Memory B cell (primary cell): ENCODE measurements at regions not wholly inside any gene's neighbourhood (a gene's known extent, or its start where the extent isn't known, plus 50 kb on each side); places are given as distances from the start of the nearest gene placed in this dataset.
"Not testable (repeated sequence)": the region's sequence is repeated elsewhere in the genome, so short reads cannot be mapped to it uniquely, and the experiment has no call there.

ENCODE experiments used
- ATAC-seq: fragments of 150-1000 bp; cut with Tn5 transposase; 2 replicates; pipeline ENCODE4 v1.10.0; 2021; ENCODE audit warnings: low read depth, mild to moderate bottlenecking, moderate library complexity
- DNase-seq, 2 donors: peaks; one replicate each; pipeline ENCODE4 v3.0.0; 2022; ENCODE audit warnings: low spot score in 2 of 2
- H3K27ac Mint-ChIP-seq: one replicate; pipeline ENCODE4 v1.8.0; 2022; ENCODE audit warnings: mild to moderate bottlenecking, moderate library complexity, mixed read lengths
- H3K27me3 Mint-ChIP-seq: one replicate; pipeline ENCODE4 v1.8.0; 2022; ENCODE audit warnings: mixed read lengths
- H3K36me3 Mint-ChIP-seq: one replicate; pipeline ENCODE4 v1.8.0; 2022; ENCODE audit warnings: mild to moderate bottlenecking, mixed read lengths
- H3K4me1 Mint-ChIP-seq: one replicate; pipeline ENCODE4 v1.8.0; 2022; ENCODE audit warnings: mixed read lengths
- H3K4me3 Mint-ChIP-seq: one replicate; pipeline ENCODE4 v1.8.0; 2022; ENCODE audit warnings: mild to moderate bottlenecking, moderate library complexity, mixed read lengths
- H3K9me3 Mint-ChIP-seq: one replicate; pipeline ENCODE4 v1.8.0; 2022; ENCODE audit warnings: mixed read lengths

- Mint-ChIP-seq H3K27ac (no peak overlapping the region), H3K36me3 (peaks cover 1% of the 10 kb centered on the region), H3K27me3 (peaks cover 1% of the 10 kb centered on the region), H3K4me3 (no peak overlapping the region), H3K9me3 (peaks cover 5% of the 10 kb centered on the region), H3K4me1 (no peaks in the 10 kb centered on the region)
- ATAC-seq (no peak), DNase-seq (no peak)
These were observed 205.8 kb upstream of the SHH start for GRCh38 chr7:156017916-156018700.

GRCh38 chr7:156017431-156017830, 205.2 kb upstream of the SHH start:
- H3K9me3 Mint-ChIP-seq, result peaks cover 5% of the 10 kb centered on the region
- H3K36me3 Mint-ChIP-seq, result peaks cover 1% of the 10 kb centered on the region
- H3K27ac Mint-ChIP-seq, result no peak overlapping the region
- no peaks in the 10 kb centered on the region for H3K4me1 Mint-ChIP-seq
- DNase-seq (no peak), ATAC-seq (no peak)
- H3K4me3 Mint-ChIP-seq, result no peak overlapping the region
- H3K27me3 Mint-ChIP-seq, result peaks cover 1% of the 10 kb centered on the region

- Mint-ChIP-seq H3K27ac (no peak overlapping the region), H3K9me3 (peaks cover 7% of the 10 kb centered on the region), H3K27me3 (peaks cover 1% of the 10 kb centered on the region), H3K4me1 (no peaks in the 10 kb centered on the region), H3K36me3 (peaks cover 1% of the 10 kb centered on the region), H3K4me3 (no peak overlapping the region)
- DNase-seq (no peak), ATAC-seq (no peak)
These were observed 203.2 kb upstream of the SHH start for GRCh38 chr7:156015237-156016020.

GRCh38 chr7:156014808-156015207, 202.5 kb upstream of the SHH start:
- Mint-ChIP-seq H3K9me3 (peaks cover 9% of the 10 kb centered on the region), H3K36me3 (peaks cover 1% of the 10 kb centered on the region), H3K4me1 (no peaks in the 10 kb centered on the region), H3K4me3 (no peak overlapping the region), H3K27ac (no peak overlapping the region), H3K27me3 (peaks cover 1% of the 10 kb centered on the region)
- DNase-seq, result no peak
- no peak for ATAC-seq

- DNase-seq (no peak), ATAC-seq (no peak)
- H3K36me3 Mint-ChIP-seq, result peaks cover 1% of the 10 kb centered on the region
- H3K27me3 Mint-ChIP-seq, result peaks cover 1% of the 10 kb centered on the region
- no peak overlapping the region for H3K4me3 Mint-ChIP-seq
- peaks cover 10% of the 10 kb centered on the region for H3K9me3 Mint-ChIP-seq
- no peak overlapping the region for H3K27ac Mint-ChIP-seq
- no peaks in the 10 kb centered on the region for H3K4me1 Mint-ChIP-seq
These were observed 201.9 kb upstream of the SHH start for GRCh38 chr7:156014201-156014600.

- Mint-ChIP-seq H3K9me3 (peaks cover 8% of the 10 kb centered on the region), H3K36me3 (no peaks in the 10 kb centered on the region), H3K27ac (no peak overlapping the region), H3K4me1 (no peaks in the 10 kb centered on the region), H3K27me3 (no peaks in the 10 kb centered on the region), H3K4me3 (no peak overlapping the region)
- ATAC-seq (no peak), DNase-seq (no peak)
These were observed 200.1 kb upstream of the SHH start for GRCh38 chr7:156012412-156012811.

GRCh38 chr7:156009569-156009968, 197.3 kb upstream of the SHH start:
- Mint-ChIP-seq H3K27me3 (no peaks in the 10 kb centered on the region), H3K36me3 (no peaks in the 10 kb centered on the region), H3K9me3 (peaks cover 9% of the 10 kb centered on the region), H3K4me3 (no peak overlapping the region), H3K27ac (no peak overlapping the region), H3K4me1 (no peaks in the 10 kb centered on the region)
- DNase-seq (no peak), ATAC-seq (no peak)

- not testable (repeated sequence) for H3K36me3 Mint-ChIP-seq, H3K27me3 Mint-ChIP-seq, DNase-seq, H3K4me1 Mint-ChIP-seq, H3K27ac Mint-ChIP-seq, H3K9me3 Mint-ChIP-seq, H3K4me3 Mint-ChIP-seq, ATAC-seq
These were observed 194.6 kb upstream of the SHH start for GRCh38 chr7:156006876-156007275.

- no peaks in the 10 kb centered on the region for H3K4me1 Mint-ChIP-seq
- no peaks in the 10 kb centered on the region for H3K27me3 Mint-ChIP-seq
- H3K27ac Mint-ChIP-seq, result no peak overlapping the region
- peaks cover 6% of the 10 kb centered on the region for H3K9me3 Mint-ChIP-seq
- no peaks in the 10 kb centered on the region for H3K36me3 Mint-ChIP-seq
- H3K4me3 Mint-ChIP-seq, result no peak overlapping the region
- DNase-seq (no peak), ATAC-seq (no peak)
These were observed 193.8 kb upstream of the SHH start for GRCh38 chr7:156006024-156006423.

GRCh38 chr7:156005202-156005691, 193.0 kb upstream of the SHH start:
- DNase-seq, result no peak
- peaks cover 3% of the 10 kb centered on the region for H3K9me3 Mint-ChIP-seq
- no peaks in the 10 kb centered on the region for H3K27me3 Mint-ChIP-seq
- H3K27ac Mint-ChIP-seq, result no peak overlapping the region
- no peaks in the 10 kb centered on the region for H3K36me3 Mint-ChIP-seq
- H3K4me1 Mint-ChIP-seq, result no peaks in the 10 kb centered on the region
- ATAC-seq, result no peak
- no peak overlapping the region for H3K4me3 Mint-ChIP-seq

- H3K4me1 Mint-ChIP-seq, result no peaks in the 10 kb centered on the region
- H3K27ac Mint-ChIP-seq, result no peak overlapping the region
- H3K9me3 Mint-ChIP-seq, result peaks cover 1% of the 10 kb centered on the region
- DNase-seq (no peak), ATAC-seq (no peak)
- H3K4me3 Mint-ChIP-seq, result no peak overlapping the region
- H3K27me3 Mint-ChIP-seq, result no peaks in the 10 kb centered on the region
- no peaks in the 10 kb centered on the region for H3K36me3 Mint-ChIP-seq
These were observed 192.3 kb upstream of the SHH start for GRCh38 chr7:156004265-156005201.

- Mint-ChIP-seq H3K36me3 (no peaks in the 10 kb centered on the region), H3K4me1 (no peaks in the 10 kb centered on the region), H3K27ac (no peak overlapping the region), H3K4me3 (no peak overlapping the region), H3K9me3 (peaks cover 1% of the 10 kb centered on the region), H3K27me3 (no peaks in the 10 kb centered on the region)
- no peak for DNase-seq
- ATAC-seq, result no peak
These were observed 191.2 kb upstream of the SHH start for GRCh38 chr7:156003220-156004162.
